Spinal cord (tissue), 9 donors: ENCODE measurements at regions not wholly inside any gene's neighbourhood (a gene's known extent, or its start where the extent isn't known, plus 50 kb on each side); places are given as distances from the start of the nearest gene placed in this dataset.

Source experiments
- DNase-seq, 6 donors: peaks; one replicate each; pipeline versions ENCODE4 v3.0.0 to v3.0.0-alpha.2; 2013 to 2015; ENCODE audit warnings: low spot score in 6 of 6, low read depth in 4 of 6
- H3K27ac ChIP-seq: one replicate; pipeline ENCODE4 v1.5.1; 2013; ENCODE audit warnings: low read depth, low read length, control low read depth
- H3K27me3 ChIP-seq: one replicate; pipeline ENCODE4 v1.6.1; 2013; ENCODE audit warnings: low read length; ENCODE audit not compliant: control insufficient read depth, insufficient read depth
- H3K36me3 ChIP-seq: one replicate; pipeline ENCODE4 v1.6.1; 2013; ENCODE audit warnings: low read length; ENCODE audit not compliant: control insufficient read depth, insufficient read depth
- H3K4me1 ChIP-seq: one replicate; pipeline ENCODE4 v1.6.1; 2013; ENCODE audit warnings: low read length; ENCODE audit not compliant: control insufficient read depth, insufficient read depth
- H3K4me3 ChIP-seq: one replicate; pipeline ENCODE4 v1.5.1; 2013; ENCODE audit warnings: low read depth, low read length, control low read depth
- H3K9me3 ChIP-seq: one replicate; pipeline ENCODE4 v1.6.1; 2013; ENCODE audit warnings: low read length; ENCODE audit not compliant: control insufficient read depth, insufficient read depth
- WGBS: methylation state at CpG from one replicate; pipeline ENCODE4 v1.1.5; 2013; ENCODE audit warnings: missing lambda C conversion rate; ENCODE audit not compliant: insufficient coverage; 5-methylcytosine and 5-hydroxymethylcytosine counted together
- donor health status: healthy.

DNA sequence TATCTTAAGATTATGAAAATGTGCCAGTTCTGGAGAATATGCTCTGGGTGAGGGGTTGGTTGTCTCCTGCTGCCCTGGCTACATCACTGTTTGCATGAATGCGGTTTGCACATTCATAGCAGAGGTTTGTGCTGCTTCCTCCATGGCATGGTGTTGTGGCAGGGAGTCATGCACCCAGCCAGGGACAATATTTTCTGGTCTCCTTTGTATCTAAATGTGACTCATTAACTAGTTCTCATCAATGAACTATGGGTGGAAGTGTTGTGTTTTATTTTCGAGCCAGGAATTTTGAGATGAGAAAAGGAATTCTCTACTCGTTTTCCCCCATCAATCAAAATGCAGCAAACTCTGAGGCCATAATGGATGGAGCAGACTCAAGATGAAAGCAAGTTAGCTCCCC, 527.3 kb downstream of the SNAPC1 start:
- 86% methylated on average over 1 of the region's 3 CpGs for WGBS
- Histone ChIP-seq H3K4me3 (no peak overlapping the region), H3K4me1 (no peaks in the 10 kb centered on the region), H3K27ac (no peak overlapping the region), H3K9me3 (no peaks in the 10 kb centered on the region), H3K27me3 (no peaks in the 10 kb centered on the region), H3K36me3 (no peaks in the 10 kb centered on the region)
- no peak for DNase-seq

DNA sequence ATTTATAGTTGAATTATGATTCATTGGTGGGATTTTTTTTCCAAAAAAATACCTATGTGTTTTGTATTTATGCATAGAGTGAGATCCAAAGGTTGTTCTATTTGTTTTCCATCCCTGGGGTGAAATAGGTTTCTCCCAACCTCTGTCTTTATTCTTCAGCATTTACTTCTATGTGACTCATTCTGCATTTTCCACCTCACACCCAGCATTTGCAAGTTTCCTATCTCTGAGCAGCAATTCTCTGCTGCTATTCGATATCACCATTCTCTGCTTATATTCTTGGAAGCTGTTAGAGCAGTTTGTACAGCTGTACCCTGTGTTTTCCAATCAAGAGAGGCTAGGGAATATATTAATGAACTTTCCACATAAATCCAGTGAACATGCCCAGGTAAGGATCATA, 538.9 kb downstream of the SNAPC1 start:
- Histone ChIP-seq H3K4me1 (no peaks in the 10 kb centered on the region), H3K27ac (no peak overlapping the region), H3K36me3 (no peaks in the 10 kb centered on the region), H3K4me3 (no peak overlapping the region), H3K9me3 (no peaks in the 10 kb centered on the region), H3K27me3 (no peaks in the 10 kb centered on the region)
- peak in 1 of 6 donors; percentile 10 for DNase-seq
- no CpG with 5 or more reads among the region's 1 CpG for WGBS

DNA sequence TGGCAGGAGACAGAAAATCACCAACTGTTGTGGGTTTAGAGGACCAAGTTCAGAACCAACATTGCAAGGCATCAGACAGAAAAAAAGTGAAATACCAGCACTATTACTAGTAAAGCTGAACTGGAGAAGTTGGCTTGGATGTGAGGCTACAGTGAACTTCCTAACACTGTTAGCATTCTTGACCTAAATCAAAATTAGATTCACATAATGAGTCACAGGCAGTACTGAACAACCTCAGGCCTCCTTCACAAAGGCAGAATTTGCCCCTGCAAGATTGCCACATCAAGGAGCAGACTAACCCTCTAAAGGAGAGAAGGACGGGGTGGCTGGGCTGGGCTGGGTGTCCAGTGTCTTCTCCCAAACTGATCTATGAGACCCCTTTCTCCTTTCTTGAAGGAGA, 539.7 kb downstream of the SNAPC1 start:
- Histone ChIP-seq H3K27ac (no peak overlapping the region), H3K27me3 (no peaks in the 10 kb centered on the region), H3K9me3 (no peaks in the 10 kb centered on the region), H3K36me3 (no peaks in the 10 kb centered on the region), H3K4me3 (no peak overlapping the region), H3K4me1 (no peaks in the 10 kb centered on the region)
- no CpG with 5 or more reads among the region's 1 CpG for WGBS
- DNase-seq = no peak

DNA sequence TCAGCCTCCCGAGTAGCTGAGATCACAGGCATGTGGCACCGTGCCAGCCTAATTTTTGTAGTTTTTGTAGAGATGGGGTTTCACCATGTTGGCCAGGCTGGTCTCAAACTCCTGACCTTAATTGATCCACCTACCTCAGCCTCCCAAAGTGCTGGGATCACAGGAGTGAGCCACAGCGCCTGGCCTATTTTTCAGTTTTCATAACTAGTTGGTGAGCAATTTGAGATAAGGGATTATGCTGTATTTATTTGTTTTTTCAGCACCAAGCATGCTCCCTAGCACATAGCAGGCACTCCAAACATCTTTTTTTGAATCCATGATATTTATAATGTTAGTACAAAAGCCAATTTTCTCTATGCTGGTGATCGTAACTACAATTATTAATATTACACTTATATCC, 541.2 kb downstream of the SNAPC1 start:
- no peaks in the 10 kb centered on the region for H3K4me1 ChIP-seq
- no peaks in the 10 kb centered on the region for H3K27me3 ChIP-seq
- no peaks in the 10 kb centered on the region for H3K36me3 ChIP-seq
- DNase-seq = no peak
- no peak overlapping the region for H3K27ac ChIP-seq
- H3K4me3 ChIP-seq = no peak overlapping the region
- no peaks in the 10 kb centered on the region for H3K9me3 ChIP-seq
- WGBS = no CpG with 5 or more reads among the region's 4 CpGs

DNA sequence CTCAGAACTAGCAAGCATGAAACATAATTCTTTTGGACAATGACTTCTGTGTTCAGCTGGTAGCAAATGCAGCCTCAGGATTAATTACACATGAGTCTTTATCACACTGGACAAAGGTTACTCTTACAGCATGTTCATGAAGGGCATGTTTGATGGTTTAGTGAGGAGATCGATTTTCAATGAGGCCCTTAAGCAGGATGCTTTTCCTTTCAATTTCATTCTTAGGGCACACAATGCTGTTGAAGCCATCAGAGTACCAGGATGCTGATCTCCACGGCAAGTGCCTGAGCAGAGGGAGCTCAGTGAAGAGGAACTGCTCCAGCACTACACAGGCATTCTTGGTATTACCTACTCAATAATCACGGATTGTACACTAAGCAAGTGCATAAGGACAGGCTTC, 542.0 kb downstream of the SNAPC1 start:
- H3K9me3 ChIP-seq = no peaks in the 10 kb centered on the region
- peak in 2 of 6 donors; percentile 17 to 69 for DNase-seq
- H3K36me3 ChIP-seq = no peaks in the 10 kb centered on the region
- no peak overlapping the region for H3K4me3 ChIP-seq
- H3K27me3 ChIP-seq = no peaks in the 10 kb centered on the region
- no peak overlapping the region for H3K27ac ChIP-seq
- H3K4me1 ChIP-seq = no peaks in the 10 kb centered on the region
- no CpG with 5 or more reads among the region's 3 CpGs for WGBS

GRCh38 chr14:62307844-62308243, 545.6 kb downstream of the SNAPC1 start:
- H3K27ac ChIP-seq = no peak overlapping the region
- H3K9me3 ChIP-seq = no peaks in the 10 kb centered on the region
- 88% methylated on average over 2 of the region's 3 CpGs for WGBS
- H3K4me1 ChIP-seq = no peaks in the 10 kb centered on the region
- DNase-seq = no peak
- no peaks in the 10 kb centered on the region for H3K36me3 ChIP-seq
- H3K4me3 ChIP-seq = no peak overlapping the region
- H3K27me3 ChIP-seq = no peaks in the 10 kb centered on the region

DNA sequence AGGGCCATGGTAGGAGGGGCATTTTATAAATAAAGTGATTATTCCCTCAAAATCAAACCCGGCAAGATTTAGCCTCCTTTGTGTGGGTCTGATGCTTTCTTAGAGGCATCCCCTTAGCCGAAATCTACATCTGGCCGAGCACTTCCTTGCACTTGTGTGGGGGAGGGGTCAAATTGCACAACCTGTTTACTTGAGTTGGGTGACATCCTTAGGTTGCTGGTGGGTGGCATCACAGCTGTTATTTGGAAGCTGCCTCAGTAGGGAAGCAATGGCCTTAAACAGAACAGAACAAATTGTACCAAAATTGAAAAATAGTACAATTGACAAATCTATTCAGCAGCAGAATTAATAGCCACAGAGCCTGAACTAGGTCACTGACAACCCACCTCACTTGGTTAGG, 546.1 kb downstream of the SNAPC1 start:
- no peaks in the 10 kb centered on the region for H3K9me3 ChIP-seq
- no peaks in the 10 kb centered on the region for H3K27me3 ChIP-seq
- no peaks in the 10 kb centered on the region for H3K36me3 ChIP-seq
- H3K27ac ChIP-seq = no peak overlapping the region
- no peak overlapping the region for H3K4me3 ChIP-seq
- WGBS = 67% methylated on average over 1 of the region's 3 CpGs
- H3K4me1 ChIP-seq = no peaks in the 10 kb centered on the region
- DNase-seq = peak in 1 of 6 donors; percentile 21

GRCh38 chr14:62308891-62309290, 546.7 kb downstream of the SNAPC1 start:
- Histone ChIP-seq H3K27ac (no peak overlapping the region), H3K36me3 (no peaks in the 10 kb centered on the region), H3K4me1 (no peaks in the 10 kb centered on the region), H3K27me3 (no peaks in the 10 kb centered on the region), H3K4me3 (no peak overlapping the region), H3K9me3 (no peaks in the 10 kb centered on the region)
- peak in 2 of 6 donors; percentile 14 to 65 for DNase-seq
- WGBS = 11% methylated on average over 1 of the region's 4 CpGs

- no peak overlapping the region for H3K4me3 ChIP-seq
- no peak overlapping the region for H3K27ac ChIP-seq
- DNase-seq = no peak
- H3K36me3 ChIP-seq = no peaks in the 10 kb centered on the region
- WGBS = no CpG with 5 or more reads among the region's 3 CpGs
- no peaks in the 10 kb centered on the region for H3K4me1 ChIP-seq
- no peaks in the 10 kb centered on the region for H3K27me3 ChIP-seq
- H3K9me3 ChIP-seq = no peaks in the 10 kb centered on the region
Observed at GRCh38 chr14:62313212-62313611, 551.0 kb downstream of the SNAPC1 start.

- H3K4me3 ChIP-seq = no peak overlapping the region
- WGBS = no CpG with 5 or more reads among the region's 2 CpGs
- DNase-seq = peak in 1 of 6 donors; percentile 74
- no peaks in the 10 kb centered on the region for H3K9me3 ChIP-seq
- H3K27me3 ChIP-seq = no peaks in the 10 kb centered on the region
- no peaks in the 10 kb centered on the region for H3K4me1 ChIP-seq
- no peaks in the 10 kb centered on the region for H3K36me3 ChIP-seq
- no peak overlapping the region for H3K27ac ChIP-seq
Observed at GRCh38 chr14:62314221-62314620, 552.0 kb downstream of the SNAPC1 start.
